H1 (cell line): ENCODE measurements at regions not wholly inside any gene's neighbourhood (a gene's known extent, or its start where the extent isn't known, plus 50 kb on each side); places are given as distances from the start of the nearest gene placed in this dataset.

Experiments used
- CTCF ChIA-PET: fragments of 300-600 bp; sonication (Branson Sonifier 250); formaldehyde crosslinking; loops from one replicate; lab custom pipeline; 2021; ENCODE audit not compliant: partially characterized antibody; lab: Charles Lee
- POLR2A ChIA-PET: fragments of 300-600 bp; sonication (Branson Sonifier 250); formaldehyde crosslinking; loops from one replicate; lab custom pipeline; 2021; ENCODE audit warnings: inconsistent platforms; ENCODE audit not compliant: partially characterized antibody; lab: Charles Lee
- DNase-seq, 2 experiments: peaks; one replicate each; pipeline versions ENCODE4 v3.0.0 to v3.0.0-alpha.2; 2010 to 2022; ENCODE audit warnings: low spot score in 2 of 2, low read depth in 1 of 2, mixed read lengths in 1 of 2
- FAIRE-seq: peaks from 2 replicates; lab custom pipeline; 2011; peaks lifted over from hg19 to GRCh38; lab: Jason Lieb, UNC
- H2AFZ ChIP-seq: 2 replicates; pipeline ENCODE4 v1.8.1; 2012; ENCODE audit warnings: low read length, inconsistent platforms
- H2AK5ac ChIP-seq: 2 replicates; pipeline ENCODE4 v1.6.1; 2013; ENCODE audit warnings: low read depth, low read length
- H2BK120ac ChIP-seq: replicated peaks from 2 replicates; pipeline ENCODE3; 2013; ENCODE audit warnings: low read depth, low read length, inconsistent platforms
- H2BK12ac ChIP-seq: 2 replicates; pipeline ENCODE4 v1.6.1; 2013; ENCODE audit warnings: low read depth, low read length
- H2BK15ac ChIP-seq: 2 replicates; pipeline ENCODE4 v1.6.1; 2013; ENCODE audit warnings: low read length
- H2BK20ac ChIP-seq: 2 replicates; pipeline ENCODE4 v1.6.1; 2013; ENCODE audit warnings: low read length
- H2BK5ac ChIP-seq: 2 replicates; pipeline ENCODE4 v1.6.1; 2013; ENCODE audit warnings: low read depth, low read length
- H3K14ac ChIP-seq: 2 replicates; pipeline ENCODE4 v1.6.1; 2013; ENCODE audit warnings: inconsistent platforms; ENCODE audit not compliant: insufficient read length
- H3K18ac ChIP-seq: 2 replicates; pipeline ENCODE4 v1.6.1; 2013; ENCODE audit warnings: low read length; ENCODE audit errors: extremely low read depth
- H3K23ac ChIP-seq: 2 replicates; pipeline ENCODE4 v1.6.1; 2013; ENCODE audit warnings: inconsistent platforms; ENCODE audit not compliant: insufficient read length
- H3K23me2 ChIP-seq: 2 replicates; pipeline ENCODE4 v1.6.1; 2013; ENCODE audit warnings: low read depth, low read length
- H3K27ac ChIP-seq: 2 replicates; pipeline ENCODE4 v1.6.1; 2011; ENCODE audit warnings: low read depth, low read length, inconsistent platforms
- H3K27me3 ChIP-seq, 4 experiments: replicated peaks in 1 of 4; 1 replicate in 1 of 4; 2 replicates in 3 of 4; pipeline versions ENCODE4 v1.6.1 to v1.8.1; 2011 to 2013; ENCODE audit warnings: low read length in 3 of 4, mild to moderate bottlenecking in 3 of 4, inconsistent platforms in 2 of 4, mixed read lengths in 2 of 4, moderate library complexity in 1 of 4; ENCODE audit not compliant: control insufficient read depth in 3 of 4, insufficient read depth in 3 of 4; ENCODE audit errors: extremely low read depth in 1 of 4
- H3K36me3 ChIP-seq, 4 experiments: 2 replicates each; pipeline versions ENCODE4 v1.6.1 to v1.8.1; 2011 to 2013; ENCODE audit warnings: mild to moderate bottlenecking in 4 of 4, low read length in 3 of 4, moderate library complexity in 2 of 4, control low read depth in 1 of 4, inconsistent platforms in 1 of 4; ENCODE audit not compliant: insufficient read depth in 4 of 4, control insufficient read depth in 2 of 4
- H3K4ac ChIP-seq: replicated peaks from 2 replicates; pipeline ENCODE3; 2013; ENCODE audit warnings: low read length, low read depth, mixed read lengths, inconsistent platforms; ENCODE audit not compliant: insufficient read length
- H3K4me1 ChIP-seq, 4 experiments: replicated peaks in 1 of 4; 1 replicate in 1 of 4; 2 replicates in 3 of 4; pipeline versions ENCODE4 v1.6.1 to v1.8.1; 2011 to 2013; ENCODE audit warnings: low read length in 3 of 4, inconsistent platforms in 2 of 4, mixed read lengths in 1 of 4; ENCODE audit not compliant: insufficient read depth in 4 of 4, control insufficient read depth in 3 of 4
- H3K4me2 ChIP-seq, 2 experiments: 2 replicates each; pipeline versions ENCODE4 v1.6.1 to v1.8.1; 2011 to 2013; ENCODE audit warnings: low read depth in 2 of 2, low read length in 2 of 2, control low read depth in 1 of 2, inconsistent platforms in 1 of 2, mild to moderate bottlenecking in 1 of 2; ENCODE audit not compliant: insufficient read depth in 1 of 2
- H3K4me3 ChIP-seq, 4 experiments: fragments of 200-600, 300-600 bp in 1 of 4; sonication (generic), shearing (Covaris generic), sonication (Bioruptor Twin) in 1 of 4; 2 replicates each; pipeline versions ENCODE4 v1.5.1 to v1.8.1; 2011 to 2016; ENCODE audit warnings: low read length in 4 of 4, low read depth in 3 of 4, control low read depth in 2 of 4, inconsistent platforms in 2 of 4, mild to moderate bottlenecking in 2 of 4, mixed read lengths in 1 of 4, moderate library complexity in 1 of 4; ENCODE audit not compliant: insufficient read depth in 2 of 4; ENCODE audit errors: extremely low read depth in 1 of 4
- H3K56ac ChIP-seq: replicated peaks from 2 replicates; pipeline ENCODE3; 2013; ENCODE audit warnings: low read depth, mild to moderate bottlenecking, mixed read lengths, low read length, inconsistent platforms; ENCODE audit not compliant: insufficient read length
- H3K79me1 ChIP-seq: 2 replicates; pipeline ENCODE4 v1.6.1; 2013; ENCODE audit warnings: low read depth, low read length, control low read depth
- H3K79me2 ChIP-seq, 2 experiments: 2 replicates each; pipeline versions ENCODE4 v1.6.1 to v1.8.1; 2012 to 2013; ENCODE audit warnings: low read length in 2 of 2, mild to moderate bottlenecking in 2 of 2, inconsistent platforms in 1 of 2; ENCODE audit not compliant: insufficient read depth in 2 of 2, control insufficient read depth in 1 of 2
- H3K9ac ChIP-seq, 4 experiments: replicated peaks in 1 of 4; 1 replicate in 1 of 4; 2 replicates in 3 of 4; pipeline versions ENCODE4 v1.6.1 to v1.8.1; 2011 to 2013; ENCODE audit warnings: low read depth in 3 of 4, low read length in 3 of 4, control low read depth in 2 of 4, mild to moderate bottlenecking in 2 of 4, moderate library complexity in 2 of 4, inconsistent platforms in 1 of 4; ENCODE audit errors: extremely low read depth in 1 of 4
- H3K9me3 ChIP-seq, 2 experiments: 2 replicates each; pipeline versions ENCODE4 v1.6.1 to v1.8.1; 2012 to 2013; ENCODE audit warnings: mild to moderate bottlenecking in 2 of 2, moderate library complexity in 2 of 2, control low read depth in 1 of 2, inconsistent platforms in 1 of 2, low read depth in 1 of 2, low read length in 1 of 2, mixed read lengths in 1 of 2; ENCODE audit not compliant: insufficient read depth in 2 of 2
- H4K20me1 ChIP-seq, 2 experiments: replicated peaks in 1 of 2; 2 replicates each; pipeline versions ENCODE3 to v1.8.1; 2011 to 2013; ENCODE audit warnings: inconsistent platforms in 2 of 2, low read length in 2 of 2, mild to moderate bottlenecking in 1 of 2; ENCODE audit not compliant: insufficient read depth in 2 of 2, control insufficient read depth in 1 of 2
- H4K5ac ChIP-seq: 2 replicates; pipeline ENCODE4 v1.6.1; 2013; ENCODE audit warnings: low read length, low read depth, mixed read lengths, inconsistent platforms; ENCODE audit not compliant: insufficient read length
- H4K8ac ChIP-seq: 2 replicates; pipeline ENCODE4 v1.8.0; 2013; ENCODE audit warnings: mild to moderate bottlenecking, moderate library complexity, low read length, inconsistent platforms; ENCODE audit not compliant: insufficient read depth; ENCODE audit errors: extremely low read depth
- H4K91ac ChIP-seq: replicated peaks from 2 replicates; pipeline ENCODE3; 2013; ENCODE audit warnings: low read length, mixed read lengths, inconsistent platforms; ENCODE audit not compliant: insufficient read length
- CHD2 ChIP-seq: IDR thresholded peaks from 2 replicates; pipeline ENCODE4 v1.6.1; 2012; ENCODE audit warnings: low read length, improper control_type of control experiment
- KDM5A ChIP-seq: fragments of 200-600 bp; IDR thresholded peaks from 2 replicates; pipeline ENCODE4 v1.7.1; 2012; ENCODE audit warnings: mild to moderate bottlenecking, low read length, inconsistent platforms, mixed read lengths
- SUZ12 ChIP-seq: fragments of 200-600 bp; sonication (generic); IDR thresholded peaks from 2 replicates; pipeline ENCODE4 v1.6.1; 2012; ENCODE audit warnings: mild to moderate bottlenecking, inconsistent platforms, low read length, moderate library complexity, mixed read lengths
- ZNF274 ChIP-seq: IDR thresholded peaks from 2 replicates; pipeline ENCODE4 v1.7.0; 2012; ENCODE audit warnings: low read length, borderline replicate concordance; ENCODE audit errors: extremely low read depth
- WGBS, 2 experiments: shearing (Covaris generic) in 1 of 2; methylation state at CpG; one replicate each; pipeline versions ENCODE4 v1.1.6 to v1.1.7; 2013 to 2015; ENCODE audit warnings: low lambda C conversion rate in 2 of 2, mixed read lengths in 2 of 2, inconsistent platforms in 1 of 2, low coverage in 1 of 2, missing lambda C conversion rate in 1 of 2; ENCODE audit not compliant: insufficient replicate concordance in 2 of 2, insufficient coverage in 1 of 2, insufficient read length in 1 of 2; ENCODE audit errors: extremely low coverage in 1 of 2, missing lambda C conversion rate in 1 of 2; 5-methylcytosine and 5-hydroxymethylcytosine counted together

- no peak overlapping the region for H2AFZ ChIP-seq
- no peak overlapping the region for H4K8ac ChIP-seq
- no peaks in the 10 kb centered on the region for H3K36me3 ChIP-seq
- no peak overlapping the region for H2BK15ac ChIP-seq
- H3K27me3 ChIP-seq: no peaks in the 10 kb centered on the region
- no peak overlapping the region for H4K5ac ChIP-seq
- H2BK5ac ChIP-seq: no peak overlapping the region
- POLR2A ChIA-PET: no interaction called here
- no peaks in the 10 kb centered on the region for H3K79me1 ChIP-seq
- no peak overlapping the region for H3K56ac ChIP-seq
- no peak overlapping the region for H3K9ac ChIP-seq
- H2BK120ac ChIP-seq: no peak overlapping the region
- no peak overlapping the region for H3K14ac ChIP-seq
- no peak overlapping the region for H3K4me2 ChIP-seq
- no peaks in the 10 kb centered on the region for H3K9me3 ChIP-seq
- FAIRE-seq (no peak), DNase-seq (no peak)
- no peak overlapping the region for H3K4me3 ChIP-seq
- H3K79me2 ChIP-seq: no peaks in the 10 kb centered on the region
- CTCF ChIA-PET: interaction anchor here (1.2 to 1.7 kb wide), 2 partner anchors 18 to 21 kb away, joined by 3 to 5 read pairs; no protein-coding TSS in a partner anchor
- no peak overlapping the region for H2AK5ac ChIP-seq
- H3K27ac ChIP-seq: no peak overlapping the region
- no peaks in the 10 kb centered on the region for H3K23me2 ChIP-seq
- H3K4me1 ChIP-seq: no peaks in the 10 kb centered on the region
- H3K4ac ChIP-seq: no peak overlapping the region
- no peak overlapping the region for H3K18ac ChIP-seq
- no peaks in the 10 kb centered on the region for H4K20me1 ChIP-seq
- H3K23ac ChIP-seq: no peak overlapping the region
- TF ChIP-seq ZNF274: no peak
- TF ChIP-seq KDM5A: no peak
- TF ChIP-seq SUZ12: no peak
- TF ChIP-seq CHD2: no peak
- WGBS, 2 experiments: 94% methylated on average over 4 of the region's 4 CpGs; no CpG with 5 or more reads in 1 of the 2 experiments
- no peak overlapping the region for H4K91ac ChIP-seq
- H2BK12ac ChIP-seq: no peak overlapping the region
- H2BK20ac ChIP-seq: no peak overlapping the region
Observed at GRCh38 chr1:57945045-57945444, 521.2 kb upstream of the DAB1 start.
